ENCODE measurements at regions not wholly inside any gene's neighbourhood (a gene's known extent, or its start where the extent isn't known, plus 50 kb on each side); places are given as distances from the start of the nearest gene placed in this dataset.

DNA sequence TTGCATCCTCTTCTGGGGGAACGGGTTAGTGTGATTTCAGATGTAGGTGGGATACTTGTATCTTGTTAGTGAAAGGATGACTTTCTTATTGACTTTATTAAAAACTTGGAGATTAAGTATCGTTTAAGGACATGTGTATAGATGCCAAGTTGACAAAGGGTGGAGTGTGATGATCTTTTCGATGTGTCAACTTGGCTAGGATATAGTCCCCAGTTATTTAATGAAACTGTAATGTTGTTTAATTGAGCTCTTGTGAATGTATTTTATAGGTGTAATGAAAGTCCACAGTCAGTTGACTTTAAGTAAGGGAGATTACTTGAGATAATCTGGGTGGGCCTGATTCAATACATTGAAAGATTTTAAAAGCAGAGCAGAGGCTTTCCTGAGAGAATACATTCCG lies 127.0 kb downstream of the AASDH start:
- TF ChIP-seq, protein P1, sequence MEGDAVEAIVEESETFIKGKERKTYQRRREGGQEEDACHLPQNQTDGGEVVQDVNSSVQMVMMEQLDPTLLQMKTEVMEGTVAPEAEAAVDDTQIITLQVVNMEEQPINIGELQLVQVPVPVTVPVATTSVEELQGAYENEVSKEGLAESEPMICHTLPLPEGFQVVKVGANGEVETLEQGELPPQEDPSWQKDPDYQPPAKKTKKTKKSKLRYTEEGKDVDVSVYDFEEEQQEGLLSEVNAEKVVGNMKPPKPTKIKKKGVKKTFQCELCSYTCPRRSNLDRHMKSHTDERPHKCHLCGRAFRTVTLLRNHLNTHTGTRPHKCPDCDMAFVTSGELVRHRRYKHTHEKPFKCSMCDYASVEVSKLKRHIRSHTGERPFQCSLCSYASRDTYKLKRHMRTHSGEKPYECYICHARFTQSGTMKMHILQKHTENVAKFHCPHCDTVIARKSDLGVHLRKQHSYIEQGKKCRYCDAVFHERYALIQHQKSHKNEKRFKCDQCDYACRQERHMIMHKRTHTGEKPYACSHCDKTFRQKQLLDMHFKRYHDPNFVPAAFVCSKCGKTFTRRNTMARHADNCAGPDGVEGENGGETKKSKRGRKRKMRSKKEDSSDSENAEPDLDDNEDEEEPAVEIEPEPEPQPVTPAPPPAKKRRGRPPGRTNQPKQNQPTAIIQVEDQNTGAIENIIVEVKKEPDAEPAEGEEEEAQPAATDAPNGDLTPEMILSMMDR (IDR thresholded peaks at IDR 0.05): no peak
- no peak for TF ChIP-seq POLR2A (IDR thresholded peaks at IDR 0.05)
